GM18861 (cell line): ENCODE measurements at regions not wholly inside any gene's neighbourhood (a gene's known extent, or its start where the extent isn't known, plus 50 kb on each side); places are given as distances from the start of the nearest gene placed in this dataset.
"Not testable (repeated sequence)": the region's sequence is repeated elsewhere in the genome, so short reads cannot be mapped to it uniquely, and the experiment has no call there.

Source experiments
- ATAC-seq: cut with Tn5 transposase; IDR thresholded peaks from one replicate; pipeline ENCODE4 v1.9.1; 2021; ENCODE audit not compliant: unreplicated experiment

DNA sequence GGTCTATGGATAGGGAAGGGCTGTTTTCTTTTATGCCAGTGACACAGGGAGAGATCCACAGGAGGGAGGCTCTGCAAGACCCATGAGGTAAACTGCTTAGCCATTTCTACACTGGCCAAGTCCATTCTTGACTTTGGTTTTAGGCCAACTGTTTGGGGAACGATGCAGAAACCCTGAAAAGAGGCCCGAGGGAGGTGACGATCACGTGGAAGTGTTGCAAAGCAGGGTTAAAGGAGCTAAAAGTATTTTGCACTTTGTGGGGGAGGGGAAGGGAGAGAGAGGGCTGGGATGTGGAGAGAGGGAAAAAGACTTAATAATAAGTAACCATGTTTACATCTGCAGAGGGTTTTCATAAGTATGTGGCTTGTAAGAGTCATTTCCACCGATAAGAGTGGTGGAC, 239.7 kb downstream of the EMX2 start:
- no peak for ATAC-seq

DNA sequence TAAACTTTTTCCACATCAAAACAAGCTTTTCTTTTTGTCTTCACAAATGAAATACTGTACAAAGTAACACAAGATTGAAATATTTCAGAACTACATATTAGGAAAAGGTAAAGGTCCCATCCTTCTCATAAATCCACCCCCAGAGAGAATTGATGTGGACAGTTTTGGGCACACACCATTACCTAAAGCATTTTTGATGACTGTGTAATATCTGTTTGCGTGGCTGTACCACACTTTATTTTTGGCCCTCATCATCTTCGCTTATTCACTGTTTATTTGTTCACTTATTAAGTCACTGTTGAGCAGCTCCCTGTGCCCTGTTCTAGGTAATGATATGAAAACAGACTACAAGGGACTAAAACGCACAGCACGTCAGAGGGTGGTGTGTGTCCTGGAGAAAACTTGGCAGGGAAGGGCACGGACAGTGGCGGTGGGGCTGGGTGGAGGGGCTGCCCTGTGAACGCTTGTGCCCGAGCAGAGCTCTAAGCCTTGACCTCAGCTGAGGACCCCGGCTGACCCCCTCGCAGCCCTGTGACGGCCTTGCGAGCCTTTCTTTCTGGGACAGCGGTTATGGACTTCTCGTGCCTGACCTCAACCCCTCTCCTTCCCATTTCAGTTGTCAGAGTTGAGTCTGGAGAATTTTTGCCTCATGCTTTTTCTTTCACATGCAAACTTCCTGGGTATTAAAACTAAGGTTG, 241.3 kb downstream of the EMX2 start:
- ATAC-seq: no peak

DNA sequence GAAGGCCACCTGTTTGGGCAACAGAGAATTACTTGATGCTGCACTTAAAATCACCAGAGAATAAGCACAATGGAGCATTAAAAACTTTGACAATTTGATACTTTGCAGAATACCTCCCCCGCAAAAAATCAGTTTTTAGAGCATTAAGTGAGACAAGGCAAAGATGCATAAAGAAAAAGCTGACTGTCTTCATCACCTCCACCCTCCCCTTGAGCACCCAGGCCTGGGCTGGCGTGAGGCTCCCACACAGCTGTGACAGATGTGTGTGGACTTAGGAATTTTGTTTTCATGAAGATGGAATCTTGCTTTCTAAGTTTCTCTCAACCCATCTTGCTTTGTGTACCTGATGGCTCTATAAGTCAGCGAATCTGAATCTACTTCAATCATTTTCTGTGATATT, 242.2 kb downstream of the EMX2 start:
- ATAC-seq: no peak

DNA sequence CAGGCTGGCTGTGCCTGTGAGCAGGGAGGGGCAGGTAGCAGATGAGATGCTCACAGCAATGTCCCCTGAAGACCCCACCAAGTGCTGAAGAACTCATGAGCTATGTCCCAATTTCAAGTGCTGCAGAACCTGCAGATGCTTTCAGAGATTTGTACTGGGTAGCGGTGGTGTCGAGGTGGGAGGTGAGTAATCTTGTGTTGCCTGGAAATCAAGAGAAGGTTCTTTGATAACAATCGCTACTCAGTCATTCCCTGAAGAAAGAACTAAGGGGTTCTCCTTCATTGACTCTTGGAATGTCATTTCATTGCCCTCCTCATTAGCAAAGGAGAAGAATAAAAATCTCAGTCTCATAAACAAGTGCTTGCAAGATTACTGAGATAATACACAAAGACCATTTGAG, 246.4 kb downstream of the EMX2 start:
- ATAC-seq: no peak

DNA sequence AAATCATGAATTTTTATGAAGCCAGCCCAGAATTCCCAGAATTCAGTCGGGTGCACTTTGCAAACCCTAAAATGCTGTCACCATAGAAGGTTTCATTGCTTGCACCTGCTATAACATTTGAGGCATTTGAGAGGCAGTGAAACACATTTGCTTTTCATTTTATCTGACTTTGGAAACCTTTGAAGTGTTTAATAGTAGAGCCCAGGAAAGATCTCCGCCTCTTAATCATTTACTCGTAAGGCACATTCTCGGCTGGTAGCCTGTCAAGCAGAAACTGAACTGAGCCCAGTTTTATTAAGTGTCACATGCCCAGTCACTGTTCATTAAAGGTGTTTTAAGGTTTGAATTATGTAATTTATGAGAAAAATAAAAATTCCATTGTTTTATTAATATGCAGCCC, 247.6 kb downstream of the EMX2 start:
- ATAC-seq: no peak

DNA sequence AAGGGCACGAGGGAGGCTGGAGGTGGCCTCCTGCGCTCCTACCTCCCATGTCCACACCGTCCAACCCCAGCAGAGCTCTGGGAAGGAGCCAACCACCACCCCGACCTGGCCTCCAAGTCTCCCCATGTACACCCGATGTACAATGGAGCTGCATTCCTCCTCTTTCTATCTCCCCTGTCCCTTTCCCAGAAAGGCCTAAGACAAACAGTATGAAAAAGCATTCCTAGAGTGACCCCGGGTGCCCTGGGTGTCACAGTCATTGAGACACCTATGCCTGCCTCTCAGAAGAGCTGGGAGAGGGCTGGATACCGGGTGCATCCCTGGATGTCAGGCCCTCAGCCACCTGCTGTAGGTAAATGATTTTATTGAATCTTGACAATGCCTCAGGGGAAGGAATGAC, 248.1 kb downstream of the EMX2 start:
- ATAC-seq: no peak

DNA sequence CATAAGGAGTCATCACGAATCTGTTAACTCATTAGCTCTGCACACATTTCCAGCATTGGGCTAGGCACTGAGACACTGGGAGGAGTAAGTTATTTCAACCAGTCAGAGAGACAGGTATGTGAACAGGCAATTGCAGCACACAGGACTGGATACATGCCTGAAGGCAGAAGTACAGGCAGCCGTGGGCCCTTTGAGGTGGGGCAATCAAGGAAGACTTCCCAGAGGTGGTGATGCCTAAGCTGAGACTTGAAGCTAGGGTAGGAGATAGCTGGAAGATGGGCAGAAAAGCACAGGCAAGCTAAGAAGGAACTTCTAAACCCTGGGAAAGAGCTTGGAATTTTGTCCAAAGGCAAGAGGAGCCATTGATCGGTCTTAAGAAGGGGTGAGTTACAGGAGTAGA, 249.7 kb downstream of the EMX2 start:
- ATAC-seq: no peak

DNA sequence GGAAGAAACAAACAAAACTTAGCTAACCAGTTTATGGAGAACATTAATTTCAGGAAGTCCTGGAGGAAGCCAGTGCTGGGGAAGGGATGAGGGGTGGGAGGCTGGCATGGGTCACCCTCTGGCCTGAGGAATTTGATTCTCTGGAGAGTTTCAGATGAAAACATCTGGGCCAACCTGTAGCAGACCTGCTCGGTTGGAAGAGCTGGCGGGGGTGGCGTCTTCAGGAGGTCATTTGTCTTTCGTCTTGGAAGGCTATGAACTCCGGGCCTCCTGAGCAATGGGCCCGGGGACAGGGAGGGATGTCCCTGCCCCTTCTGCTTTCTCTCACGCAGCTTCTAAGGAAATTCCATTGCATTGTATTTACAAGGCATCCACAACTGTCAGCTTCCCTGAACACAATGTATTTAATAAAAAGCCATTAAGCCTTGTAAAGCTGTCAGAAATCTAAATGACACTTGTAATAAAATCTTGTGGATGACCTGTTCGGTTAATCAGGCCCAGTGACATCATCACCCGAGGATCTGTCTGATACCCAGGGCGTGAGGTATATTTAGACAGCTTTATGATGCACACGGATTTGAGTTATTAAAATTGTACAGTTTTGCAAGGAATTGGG, 250.5 kb downstream of the RAB11FIP2 start:
- ATAC-seq: no peak

DNA sequence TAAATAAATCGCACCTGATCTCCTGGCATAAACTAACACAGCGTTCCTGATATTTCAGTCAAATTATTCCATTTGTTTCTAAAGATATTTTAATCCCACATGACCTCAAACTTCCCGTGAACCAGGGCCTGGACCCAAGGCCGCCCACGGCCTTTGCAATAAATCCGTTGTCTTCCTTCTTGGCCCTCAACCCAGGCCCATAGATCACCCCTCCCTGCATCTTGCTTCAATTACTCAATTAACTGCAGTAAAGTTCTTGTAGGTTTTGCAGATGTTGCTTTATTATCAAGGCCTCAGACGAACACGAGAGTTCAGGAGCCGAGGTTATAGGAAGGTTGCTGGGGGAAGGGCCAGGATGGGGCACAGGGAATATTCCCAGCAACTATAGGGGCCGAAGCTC, 249.4 kb downstream of the RAB11FIP2 start:
- ATAC-seq: no peak

DNA sequence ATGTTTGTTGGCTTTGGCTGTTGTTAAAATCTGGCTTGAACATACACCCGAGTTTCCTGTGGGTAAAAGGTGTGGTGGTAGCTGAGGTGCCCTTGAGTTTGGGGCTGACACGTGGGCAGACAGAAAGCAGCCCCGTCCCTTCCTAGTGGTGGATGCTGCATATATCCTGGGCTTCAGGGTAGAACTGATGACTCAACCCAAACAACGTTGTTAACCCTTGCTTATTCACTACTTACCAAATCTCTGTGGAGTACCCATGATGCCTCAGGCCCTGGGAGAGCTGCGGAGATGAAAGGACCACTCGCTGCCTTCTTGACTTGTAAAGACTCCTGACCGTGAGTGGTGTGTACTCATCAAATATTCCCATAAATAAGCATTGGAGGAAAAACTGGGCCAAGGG, 245.1 kb downstream of the RAB11FIP2 start:
- no peak for ATAC-seq

DNA sequence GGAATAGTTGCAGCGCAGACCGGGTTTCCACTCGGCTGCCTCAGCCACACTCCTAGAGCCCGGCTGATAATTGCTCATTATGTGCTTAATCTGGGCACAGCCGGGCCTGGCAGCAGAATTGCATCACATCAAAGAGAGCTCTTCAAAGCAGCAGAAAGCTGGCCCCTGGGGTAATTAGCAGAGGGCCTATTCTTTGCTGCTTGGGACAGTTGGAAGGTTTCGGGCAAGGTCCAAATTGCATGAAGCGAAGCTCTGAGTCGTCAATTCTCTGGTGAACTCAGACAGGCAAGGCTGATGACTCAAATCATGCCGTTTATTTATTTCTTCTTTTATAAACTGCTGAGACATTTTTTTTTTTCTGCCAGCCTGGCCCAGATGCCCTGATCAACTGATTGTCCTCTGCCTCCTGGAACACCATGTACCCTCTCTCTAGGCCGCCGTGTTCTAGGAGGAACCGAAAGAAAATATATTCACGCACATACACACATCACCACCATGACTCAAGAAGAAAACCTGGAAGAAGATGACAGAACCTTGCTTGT, 242.2 kb downstream of the RAB11FIP2 start:
- no peak for ATAC-seq

DNA sequence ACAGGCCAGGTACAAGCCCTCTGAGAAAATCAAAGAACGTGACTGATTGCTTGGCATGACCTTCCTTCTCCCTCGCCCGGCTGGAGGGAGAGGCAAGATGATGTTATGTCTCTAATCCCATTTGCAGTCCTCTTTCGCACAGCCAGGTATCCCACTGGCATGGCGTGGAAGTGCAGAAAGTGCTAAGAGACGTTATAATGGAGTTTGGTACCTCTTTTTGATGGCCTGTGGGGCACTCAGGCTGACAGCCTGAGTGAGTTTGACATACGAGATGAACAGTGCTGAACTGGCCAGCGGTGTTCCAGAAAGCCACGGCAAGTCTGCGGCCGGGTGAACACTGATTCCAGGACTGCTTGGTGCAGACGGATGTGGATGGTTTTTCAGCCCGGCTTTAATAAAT, 241.6 kb downstream of the RAB11FIP2 start:
- ATAC-seq: no peak

DNA sequence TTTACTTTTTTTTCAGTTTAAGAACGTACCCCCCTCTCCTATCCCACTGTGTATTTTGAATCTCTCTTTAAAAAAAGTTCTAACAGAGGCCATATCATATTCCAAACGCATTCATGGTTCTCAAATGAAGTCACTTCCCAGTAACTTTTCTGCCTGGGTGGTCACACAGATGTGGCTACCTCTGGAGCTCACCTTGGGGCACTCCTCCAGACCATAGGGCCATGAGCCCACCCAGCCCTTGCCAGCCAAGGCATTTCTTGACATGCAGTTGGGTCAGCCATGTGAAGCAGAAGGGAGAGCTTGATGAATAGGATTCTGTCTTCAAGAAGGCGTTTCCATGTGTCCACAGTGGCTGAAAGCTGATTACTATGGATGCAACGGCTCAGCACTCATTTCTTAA, 239.3 kb downstream of the RAB11FIP2 start:
- ATAC-seq: no peak

DNA sequence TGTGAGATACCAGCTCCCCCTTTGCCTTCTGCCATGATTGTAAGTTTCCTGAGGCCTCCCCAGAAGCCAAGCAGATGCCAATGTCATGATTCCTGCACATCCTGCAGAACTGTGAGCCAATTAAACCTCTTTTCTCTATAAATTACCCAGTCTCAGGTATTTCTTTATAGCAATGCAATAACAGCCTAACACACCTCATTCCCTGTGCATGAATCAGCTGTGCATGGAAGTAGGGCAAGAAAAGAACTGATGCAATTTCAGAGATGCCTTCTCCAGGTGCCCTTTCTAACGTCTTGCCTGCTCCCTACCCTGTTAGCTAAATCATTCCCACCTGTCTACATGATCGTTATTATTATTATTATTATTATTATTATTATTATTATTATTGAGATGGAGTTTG, 230.9 kb downstream of the RAB11FIP2 start:
- not testable (repeated sequence) for ATAC-seq

DNA sequence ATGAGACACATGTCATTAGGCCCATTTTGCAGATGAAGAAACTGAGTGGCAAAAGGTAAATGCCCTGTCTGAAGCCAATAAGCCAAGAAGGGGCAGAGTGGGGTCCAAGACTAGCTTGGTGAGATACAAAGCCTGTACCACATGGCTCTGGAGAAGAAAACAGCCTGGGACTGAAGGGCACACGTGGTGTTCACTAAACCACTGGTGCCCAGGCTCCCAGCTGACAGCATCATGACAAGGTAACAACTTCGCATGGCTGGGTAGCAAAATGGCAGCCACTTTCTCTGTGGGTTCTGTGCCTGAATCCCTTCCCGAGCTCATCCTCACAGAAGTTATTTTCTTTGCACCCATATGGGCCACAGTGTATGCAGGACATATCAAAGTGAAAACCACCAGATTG, 229.6 kb downstream of the RAB11FIP2 start:
- no peak for ATAC-seq

DNA sequence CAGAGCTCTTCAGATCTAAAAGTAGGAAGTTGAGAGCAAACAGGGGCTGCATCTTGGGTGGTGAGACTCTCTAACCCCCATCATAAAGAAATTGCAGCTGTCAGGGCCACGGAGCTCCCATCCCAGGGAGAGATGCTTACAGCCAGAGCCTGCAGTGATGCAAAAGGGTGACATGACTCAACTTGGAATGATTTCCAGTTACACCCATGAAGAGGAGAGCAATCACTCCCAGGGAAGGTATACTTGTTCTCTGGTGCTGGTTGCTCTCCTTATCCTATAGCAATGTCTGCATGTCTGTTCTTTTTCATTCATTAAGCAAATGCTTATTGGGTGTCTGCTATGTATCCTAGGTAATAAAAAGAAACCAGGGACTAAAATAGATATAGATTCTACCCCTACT, 228.0 kb downstream of the RAB11FIP2 start:
- no peak for ATAC-seq

DNA sequence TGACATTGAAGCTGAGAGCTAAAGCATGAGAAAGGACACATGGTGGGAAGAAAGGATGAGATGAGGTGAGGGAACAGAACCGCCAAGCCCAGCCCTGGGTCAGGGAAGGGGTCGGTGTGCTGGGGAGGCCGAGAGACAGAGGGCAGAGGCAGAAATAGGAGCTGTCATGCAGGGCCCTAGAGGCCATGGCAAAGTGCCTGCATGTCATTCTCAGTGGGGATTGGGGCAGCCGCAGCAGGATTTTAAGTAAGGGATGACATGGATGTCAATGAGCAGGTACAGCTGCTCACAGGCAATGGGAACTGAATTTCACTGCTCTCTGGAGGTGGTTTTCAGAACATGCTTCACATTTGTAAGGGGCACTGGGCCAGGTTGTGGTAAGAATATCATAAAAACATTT, 227.4 kb downstream of the RAB11FIP2 start:
- ATAC-seq: no peak

DNA sequence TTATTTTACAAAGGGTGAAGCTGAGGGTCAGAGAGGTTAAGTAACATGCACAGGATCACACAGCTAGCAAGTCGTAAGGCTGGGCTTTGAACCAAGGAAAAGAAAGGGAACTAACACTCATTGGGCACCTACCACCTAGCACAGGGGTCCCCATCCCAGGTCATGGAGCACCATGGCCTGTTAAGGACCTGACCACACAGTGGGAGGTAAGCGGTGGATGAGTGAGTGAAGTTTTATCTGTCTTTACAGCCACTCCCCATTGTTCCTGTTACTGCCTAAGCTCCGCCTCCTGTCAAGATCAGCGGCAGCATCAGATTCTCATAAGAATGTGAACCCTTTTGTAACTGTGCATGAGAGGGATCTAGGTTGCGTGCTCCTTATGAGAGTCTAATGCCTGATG, 222.8 kb downstream of the RAB11FIP2 start:
- ATAC-seq: no peak

DNA sequence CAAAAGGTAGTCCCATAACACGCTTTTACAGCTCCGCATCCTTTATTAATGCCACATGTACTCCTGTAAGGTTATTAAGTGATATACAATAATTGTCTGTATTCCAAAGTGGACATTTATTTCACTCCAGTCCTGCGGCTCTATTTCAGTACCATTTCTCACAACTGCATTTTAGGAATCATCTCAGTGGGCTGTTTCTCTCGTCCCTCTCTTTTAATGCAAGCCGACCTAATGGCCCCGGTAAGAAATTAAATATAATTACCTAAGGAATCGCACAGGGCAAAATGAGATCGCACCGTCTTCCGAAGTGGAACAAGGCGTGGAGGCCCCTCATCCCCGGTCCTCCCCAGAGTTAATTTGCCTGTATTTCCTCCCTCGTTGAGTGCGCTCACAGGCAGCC, 216.5 kb downstream of the RAB11FIP2 start:
- no peak for ATAC-seq

DNA sequence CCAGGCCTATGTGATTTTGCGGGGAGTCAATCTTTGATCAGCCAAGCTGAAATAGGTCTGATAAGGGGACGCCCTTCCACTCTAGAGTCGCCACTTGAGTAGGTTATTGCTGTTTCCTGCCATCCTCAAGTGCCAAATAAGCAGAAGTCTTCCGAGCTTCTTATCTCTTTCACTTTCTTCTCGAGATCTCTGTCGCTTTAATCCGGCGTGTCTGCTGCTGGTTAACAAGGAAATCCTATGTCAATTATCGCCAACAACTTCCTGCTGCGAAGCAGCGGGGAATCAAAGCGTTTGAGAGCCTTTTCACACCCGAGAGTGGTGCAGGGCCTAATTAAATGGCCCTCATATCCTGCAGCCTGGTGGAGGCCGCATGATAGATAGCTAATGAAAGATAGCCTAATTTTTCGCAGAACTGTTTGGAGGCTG, 215.9 kb downstream of the RAB11FIP2 start:
- ATAC-seq: no peak

DNA sequence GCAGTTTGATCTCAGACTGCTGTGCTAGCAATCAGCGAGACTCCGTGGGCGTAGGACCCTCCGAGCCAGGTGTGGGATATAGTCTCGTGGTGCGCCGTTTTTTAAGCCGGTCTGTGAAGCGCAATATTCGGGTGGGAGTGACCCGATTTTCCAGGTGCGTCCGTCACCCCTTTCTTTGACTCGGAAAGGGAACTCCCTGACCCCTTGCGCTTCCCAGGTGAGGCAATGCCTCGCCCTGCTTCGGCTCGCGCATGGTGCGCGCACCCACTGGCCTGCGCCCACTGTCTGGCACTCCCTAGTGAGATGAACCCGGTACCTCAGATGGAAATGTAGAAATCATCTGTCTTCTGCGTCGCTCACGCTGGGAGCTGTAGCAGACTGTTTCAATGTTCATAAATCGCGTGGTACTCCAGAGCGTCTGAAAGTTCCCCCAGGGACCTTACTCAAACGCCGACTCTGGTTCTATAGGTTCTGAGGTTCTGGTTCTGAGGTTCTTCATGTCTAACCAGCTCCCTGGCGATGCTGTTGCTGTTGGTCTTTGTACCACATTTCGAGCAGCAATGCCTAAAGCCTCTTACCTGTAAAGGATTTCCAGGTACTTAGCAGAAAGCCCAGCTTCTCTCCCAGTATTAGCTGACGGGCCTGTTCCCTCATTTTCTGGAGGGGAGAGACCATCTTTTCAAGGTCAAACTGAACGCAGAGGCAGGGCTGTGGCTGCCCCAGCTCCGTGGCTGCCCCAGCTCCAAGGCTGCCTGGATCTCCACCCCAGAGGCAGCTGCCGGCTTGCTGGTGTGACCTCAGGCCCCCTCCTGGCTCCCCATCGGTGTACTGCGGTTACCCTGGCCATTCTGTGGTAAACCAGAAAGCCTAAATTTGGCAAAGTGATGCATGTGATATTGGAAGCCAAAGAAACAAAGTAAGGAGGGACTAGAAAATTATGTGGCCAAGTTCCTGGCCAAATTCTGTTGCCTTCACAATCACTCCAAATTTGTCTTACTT, 207.9 kb downstream of the RAB11FIP2 start:
- ATAC-seq: not testable (repeated sequence)

DNA sequence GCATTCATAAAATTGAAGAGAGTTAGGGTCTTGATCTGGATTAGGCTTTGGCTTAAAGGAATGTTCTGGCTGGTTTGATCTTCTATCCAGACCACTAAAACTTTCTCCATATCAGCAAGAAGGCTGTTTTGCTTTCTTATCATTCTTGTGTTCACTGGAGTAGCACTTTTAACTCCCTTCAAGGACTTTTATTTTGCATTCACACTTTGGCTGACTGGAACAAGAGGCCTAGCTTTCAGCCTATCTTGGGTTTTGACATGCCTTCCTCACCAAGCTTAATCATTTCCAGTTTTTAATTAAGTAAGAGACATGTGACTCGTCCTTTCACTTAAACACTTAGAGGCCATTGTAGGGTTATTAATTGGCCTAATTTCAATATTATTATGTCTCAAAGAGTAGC, 190.3 kb downstream of the RAB11FIP2 start:
- ATAC-seq: not testable (repeated sequence)
